T-helper 9 cell (primary cell): ENCODE measurements at regions not wholly inside any gene's neighbourhood (a gene's known extent, or its start where the extent isn't known, plus 50 kb on each side); places are given as distances from the start of the nearest gene placed in this dataset.
"Not testable (repeated sequence)": the region's sequence is repeated elsewhere in the genome, so short reads cannot be mapped to it uniquely, and the experiment has no call there.

ENCODE experiments used
- DNase-seq: peaks from one replicate; pipeline ENCODE4 v3.0.0-alpha.2; 2020

- no peak for DNase-seq
These were observed 56.5 kb downstream of the KCTD12 start for GRCh38 chr13:76829572-76830327.

DNA sequence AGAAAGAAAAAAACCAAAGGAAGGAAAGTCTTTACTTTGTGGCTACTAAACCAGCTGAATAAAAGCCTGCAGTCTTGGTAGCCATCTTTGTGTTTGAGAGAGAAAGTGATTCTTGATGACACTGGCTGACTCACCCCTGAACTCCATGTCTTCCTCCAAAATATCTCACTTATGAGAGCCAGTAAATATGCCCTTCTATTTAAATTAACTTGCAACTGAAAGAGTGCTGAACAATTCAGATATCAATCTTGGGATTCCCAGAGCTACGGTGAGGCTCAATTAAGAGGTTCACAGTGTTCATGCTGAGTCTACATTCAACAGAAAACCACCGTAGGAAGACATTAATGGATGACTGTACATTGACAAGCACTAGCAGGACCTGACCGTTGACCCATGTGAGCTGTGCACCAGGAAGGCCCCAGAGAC is 57.9 kb downstream of the KCTD12 start:
- no peak for DNase-seq

- DNase-seq: no peak
These were observed 59.7 kb downstream of the KCTD12 start for GRCh38 chr13:76826527-76826926.

DNA sequence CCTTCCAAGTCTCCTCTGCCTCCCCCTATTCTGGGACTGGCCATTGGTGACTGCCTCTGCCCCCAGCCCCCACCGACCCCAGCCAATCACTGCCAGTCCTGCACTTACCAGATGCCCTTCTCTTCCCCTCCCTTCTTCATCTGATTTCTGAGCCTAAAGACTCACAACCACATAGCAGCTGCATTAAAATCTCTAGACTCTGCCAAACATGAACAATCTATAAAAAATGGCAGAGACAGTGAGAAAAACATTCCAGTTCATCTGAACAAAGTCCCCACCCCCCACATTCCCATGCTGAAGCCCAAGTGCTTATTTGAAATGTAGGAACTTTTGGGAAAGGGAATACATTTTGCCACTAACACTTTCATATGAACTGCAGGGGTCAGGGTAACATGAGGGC is 60.8 kb downstream of the KCTD12 start:
- no peak for DNase-seq

DNA sequence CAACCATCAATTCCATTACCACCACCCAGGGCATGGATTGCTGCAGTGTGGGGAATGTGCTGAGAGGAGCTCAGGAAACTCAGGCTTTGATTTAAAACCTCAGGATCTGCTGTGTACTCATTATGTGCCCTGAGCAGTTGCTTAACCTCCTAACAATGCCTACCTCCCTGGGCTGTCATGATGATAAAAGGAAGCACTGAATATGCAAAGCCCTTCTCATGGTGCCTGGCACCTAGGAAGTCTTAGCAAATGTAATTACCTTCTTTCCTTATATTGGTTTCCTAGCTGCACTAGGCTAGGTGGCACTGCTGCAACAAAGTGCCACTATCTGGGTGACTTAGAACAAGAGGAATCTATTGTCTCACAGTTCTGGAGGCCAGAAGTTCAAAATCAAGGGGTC is 62.2 kb downstream of the KCTD12 start:
- no peak for DNase-seq

GRCh38 chr13:76822698-76823267 is 63.4 kb downstream of the KCTD12 start:
- DNase-seq: no peak

- DNase-seq: not testable (repeated sequence)
These were observed 65.0 kb downstream of the KCTD12 start for GRCh38 chr13:76821222-76821621.

DNA sequence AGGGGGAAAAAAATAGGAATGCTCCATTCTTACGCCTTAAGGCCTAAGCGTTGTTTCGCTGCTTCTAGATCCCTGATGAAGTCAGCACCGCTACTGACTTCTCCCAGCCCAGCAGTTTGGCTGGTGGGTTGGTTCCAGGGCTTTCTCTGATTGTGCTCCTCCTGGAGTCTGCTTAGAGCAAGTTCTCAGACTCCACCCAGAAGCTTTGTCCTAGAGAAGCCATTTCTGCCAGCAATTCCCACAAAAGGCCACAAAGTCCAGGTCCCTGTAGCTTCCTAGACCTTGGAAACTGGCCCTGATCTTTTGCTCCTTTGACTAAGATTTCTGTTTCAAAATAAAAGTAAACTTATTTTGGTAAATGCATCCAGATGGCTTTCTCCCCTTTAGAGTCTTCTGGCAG is 65.4 kb downstream of the KCTD12 start:
- no peak for DNase-seq

GRCh38 chr13:76816394-76816793 is 69.8 kb downstream of the KCTD12 start:
- no peak for DNase-seq

DNA sequence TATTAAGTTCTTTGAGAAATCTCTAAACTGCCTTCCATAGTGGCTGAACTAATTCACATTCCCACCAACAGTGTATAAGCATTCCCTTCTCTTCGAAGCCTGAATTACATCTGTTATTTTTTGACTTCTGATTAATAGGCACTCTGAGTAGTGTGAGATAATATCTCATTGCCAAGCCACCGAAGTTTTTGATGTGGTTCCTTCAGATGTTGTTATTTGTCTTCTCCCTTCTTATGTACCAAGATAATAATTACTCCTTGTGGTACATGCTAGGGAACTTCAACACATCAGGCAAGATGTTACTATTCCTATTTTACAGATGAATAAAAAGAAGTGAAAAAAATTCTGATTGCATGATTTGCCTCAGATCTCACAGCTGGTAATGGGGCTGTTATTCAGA is 70.9 kb downstream of the KCTD12 start:
- no peak for DNase-seq

- no peak for DNase-seq
These were observed 72.3 kb downstream of the KCTD12 start for GRCh38 chr13:76813891-76814290.

DNA sequence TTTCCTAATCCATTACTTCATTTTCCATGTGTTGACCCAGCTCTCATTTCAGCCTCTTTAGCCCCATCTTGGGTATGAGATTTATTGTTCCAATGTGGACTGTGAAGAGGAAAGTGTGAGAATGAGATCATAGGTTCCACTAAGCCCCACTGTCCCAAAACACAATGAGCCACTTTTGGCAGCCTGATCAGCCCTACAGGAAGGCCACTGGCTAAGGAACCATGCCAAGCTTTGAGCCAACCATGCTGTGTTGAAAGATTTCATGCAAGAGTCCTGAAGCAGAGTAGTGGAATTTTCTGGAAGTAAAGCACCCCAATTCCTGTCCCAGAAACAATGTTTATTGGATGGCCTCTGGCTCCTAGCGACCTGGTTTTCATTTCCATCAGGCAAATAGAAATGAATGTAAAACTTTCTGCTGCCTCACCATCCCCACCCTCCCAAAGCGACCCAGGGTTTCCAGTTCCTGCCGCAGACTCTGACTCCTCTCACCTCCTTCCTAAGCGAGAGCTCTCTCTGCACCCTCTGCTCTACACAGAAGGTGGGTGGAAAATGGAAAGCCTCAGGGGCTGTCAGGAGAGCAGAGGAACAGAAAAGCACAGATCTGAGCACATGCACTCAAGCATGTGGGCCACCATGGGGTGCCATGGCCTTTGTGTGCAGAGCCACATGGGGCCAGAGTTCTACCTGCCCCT is 73.1 kb downstream of the KCTD12 start:
- no peak for DNase-seq

DNA sequence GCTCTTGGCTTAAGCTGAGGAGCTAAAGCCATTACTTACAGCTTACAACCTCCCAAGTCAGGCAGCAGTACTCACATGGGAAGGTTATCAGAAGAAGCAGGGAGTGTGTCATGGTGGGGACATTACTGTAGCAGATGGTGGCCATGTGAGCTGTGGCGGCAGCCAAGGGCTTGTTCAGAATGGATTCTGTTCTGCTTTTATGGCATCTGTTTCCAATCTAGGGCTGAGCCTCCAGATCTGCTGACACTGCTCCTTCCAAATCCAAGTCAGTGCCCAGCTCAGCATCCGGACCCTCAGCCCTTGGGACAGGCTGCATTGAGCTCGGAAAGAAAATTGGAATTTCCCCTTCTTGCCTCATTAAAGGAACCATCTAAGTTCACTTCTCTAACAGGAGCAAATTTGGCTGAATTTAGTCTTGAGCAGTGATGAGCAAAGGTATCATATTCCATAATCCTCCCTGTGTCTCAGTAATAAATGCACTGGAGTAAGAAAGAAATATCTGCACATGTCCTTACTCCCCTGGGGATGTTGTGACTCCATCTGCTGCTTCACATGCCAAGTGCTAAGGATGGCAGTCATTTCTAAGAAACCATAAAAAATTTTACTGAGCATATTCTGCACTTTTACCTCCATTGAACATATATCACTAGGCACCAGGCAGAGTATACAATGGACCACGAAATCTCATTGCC is 73.9 kb downstream of the KCTD12 start:
- DNase-seq: no peak

GRCh38 chr13:76809389-76809788 is 76.8 kb downstream of the KCTD12 start:
- DNase-seq: no peak

GRCh38 chr13:76808927-76809326 is 77.3 kb downstream of the KCTD12 start:
- no peak for DNase-seq

GRCh38 chr13:76804801-76805200 is 81.4 kb downstream of the KCTD12 start:
- no peak for DNase-seq

- DNase-seq: no peak
These were observed 82.4 kb downstream of the KCTD12 start for GRCh38 chr13:76803831-76804230.

- DNase-seq: no peak
These were observed 85.3 kb downstream of the KCTD12 start for GRCh38 chr13:76800943-76801342.

DNA sequence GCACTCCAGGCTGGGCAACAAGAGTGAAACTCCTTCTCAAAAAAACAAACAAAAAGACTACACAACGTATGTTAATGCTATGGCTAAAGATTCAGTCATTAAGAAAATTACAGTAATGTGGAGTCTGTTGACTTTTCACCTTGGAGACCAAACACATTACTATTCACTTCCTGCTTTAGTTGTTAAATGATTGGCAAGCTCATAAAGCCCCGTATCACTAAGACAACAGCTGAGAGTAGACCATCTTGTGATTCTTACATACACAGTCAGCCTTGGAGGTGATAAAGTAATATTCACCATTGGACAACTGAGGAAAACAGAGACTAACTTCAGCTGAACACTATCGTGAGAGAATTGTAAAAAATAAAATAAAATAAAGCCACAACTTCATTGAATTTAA is 86.5 kb downstream of the KCTD12 start:
- DNase-seq: no peak

- no peak for DNase-seq
These were observed 88.2 kb downstream of the KCTD12 start for GRCh38 chr13:76798037-76798436.

DNA sequence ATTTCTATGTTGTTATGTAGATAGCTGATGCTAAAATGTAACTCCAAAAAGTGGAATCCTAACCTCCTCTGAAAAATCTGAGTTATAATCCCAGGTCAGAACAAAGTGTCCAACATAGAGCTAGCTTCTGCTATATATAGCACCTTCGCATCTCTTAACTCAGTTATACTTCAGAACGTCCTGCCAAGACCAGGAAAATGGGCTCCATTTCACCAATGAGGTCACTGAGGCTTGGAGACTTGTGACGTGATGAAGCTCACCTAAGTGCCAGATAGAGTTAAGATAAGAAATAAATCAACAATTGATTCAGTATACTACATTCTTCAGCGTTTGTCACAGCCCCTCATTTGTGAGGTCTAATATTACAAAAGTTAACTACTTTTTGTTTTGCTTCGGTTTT is 88.8 kb downstream of the KCTD12 start:
- DNase-seq: no peak

- DNase-seq: no peak
These were observed 89.4 kb downstream of the KCTD12 start for GRCh38 chr13:76796851-76797250.
